Transverse colon (tissue), 3 donors: ENCODE measurements at regions not wholly inside any gene's neighbourhood (a gene's known extent, or its start where the extent isn't known, plus 50 kb on each side); places are given as distances from the start of the nearest gene placed in this dataset.

Source experiments
- EP300 ChIP-seq: sonication (generic); formaldehyde crosslinking; IDR thresholded peaks from one replicate; pipeline ENCODE4 v1.6.1; 2017; ENCODE audit warnings: antibody characterized with exemption, low read depth
- POLR2A ChIP-seq: fragments of 450-650 bp; IDR thresholded peaks from one replicate; pipeline ENCODE4 v1.6.1; 2016; ENCODE audit warnings: antibody characterized with exemption, mild to moderate bottlenecking, moderate library complexity
- POLR2AphosphoS5 ChIP-seq, 3 donors: sonication (generic); formaldehyde crosslinking; IDR thresholded peaks; one replicate each; pipeline ENCODE4 v1.6.1; 2016; ENCODE audit warnings: antibody characterized with exemption in 3 of 3

DNA sequence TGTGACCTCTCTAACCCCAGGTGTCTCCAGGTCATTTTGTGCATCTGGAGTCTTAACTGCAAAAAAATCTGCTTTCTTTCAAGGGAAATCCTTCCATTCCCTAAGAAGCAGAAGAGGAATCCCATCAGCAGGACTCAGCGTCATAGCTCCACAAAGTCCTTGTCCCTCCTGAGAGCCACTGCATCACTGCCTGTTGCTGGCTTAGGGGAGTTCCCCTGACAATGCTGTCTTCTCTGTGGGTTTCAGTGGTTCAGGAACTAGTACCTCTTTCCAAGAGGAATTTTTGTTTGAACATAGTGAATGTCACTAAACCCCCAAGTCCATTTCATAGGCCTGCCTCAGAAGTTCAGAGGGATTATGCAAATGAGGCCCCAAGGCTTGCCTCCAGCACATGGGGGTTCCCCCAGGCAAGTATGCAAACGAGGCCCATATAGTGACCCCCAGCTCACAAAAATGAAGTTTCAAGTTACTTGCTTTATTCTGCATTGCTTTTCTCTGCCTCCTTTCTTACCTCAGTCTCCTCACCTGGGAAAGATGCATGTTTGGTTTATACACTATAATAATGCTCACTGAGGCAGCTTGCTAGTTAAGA lies 513.9 kb upstream of the MEX3C start:
- TF ChIP-seq EP300 (no peak), POLR2AphosphoS5 (IDR thresholded peaks at IDR 0.05) (no peak), POLR2A (no peak)
